ENCODE measurements at regions not wholly inside any gene's neighbourhood (a gene's known extent, or its start where the extent isn't known, plus 50 kb on each side); places are given as distances from the start of the nearest gene placed in this dataset.

GRCh38 chr9:20291201-20291600 lies 331.1 kb downstream of the MLLT3 start:
- no peak for DNase-seq (ENCODE audit: low read depth)

- no peak for DNase-seq (ENCODE audit: low read depth)
These were observed 332.0 kb downstream of the MLLT3 start for GRCh38 chr9:20290257-20290656.

GRCh38 chr9:20289423-20290010 lies 332.8 kb downstream of the MLLT3 start:
- DNase-seq (ENCODE audit: low read depth) = no peak

GRCh38 chr9:20286969-20287368 lies 335.3 kb downstream of the MLLT3 start:
- DNase-seq (ENCODE audit: low read depth) = no peak

- DNase-seq (ENCODE audit: low read depth) = no peak
These were observed 336.1 kb downstream of the MLLT3 start for GRCh38 chr9:20286154-20286700.

GRCh38 chr9:20284601-20285289 lies 337.6 kb downstream of the MLLT3 start:
- DNase-seq (ENCODE audit: low read depth) = no peak

GRCh38 chr9:20280330-20280729 lies 342.0 kb downstream of the MLLT3 start:
- no peak for DNase-seq (ENCODE audit: low read depth)

- no peak for DNase-seq (ENCODE audit: low read depth)
These were observed 345.5 kb downstream of the MLLT3 start for GRCh38 chr9:20276762-20277161.

- no peak for DNase-seq (ENCODE audit: low read depth)
These were observed 350.6 kb downstream of the MLLT3 start for GRCh38 chr9:20271723-20272122.

GRCh38 chr9:20271096-20271495 lies 351.2 kb downstream of the MLLT3 start:
- no peak for DNase-seq (ENCODE audit: low read depth)

GRCh38 chr9:20270161-20270560 lies 352.1 kb downstream of the MLLT3 start:
- DNase-seq (ENCODE audit: low read depth) = no peak

- DNase-seq (ENCODE audit: low read depth) = no peak
These were observed 352.7 kb downstream of the MLLT3 start for GRCh38 chr9:20269620-20270019.

- no peak for DNase-seq (ENCODE audit: low read depth)
These were observed 357.4 kb downstream of the MLLT3 start for GRCh38 chr9:20264896-20265295.

GRCh38 chr9:20262611-20263010 lies 359.7 kb downstream of the MLLT3 start:
- DNase-seq (ENCODE audit: low read depth) = no peak

GRCh38 chr9:20256284-20256948 lies 365.9 kb downstream of the MLLT3 start:
- DNase-seq (ENCODE audit: low read depth) = no peak

- DNase-seq (ENCODE audit: low read depth) = no peak
These were observed 367.2 kb downstream of the MLLT3 start for GRCh38 chr9:20255052-20255451.

GRCh38 chr9:20253635-20254034 lies 368.7 kb downstream of the MLLT3 start:
- DNase-seq (ENCODE audit: low read depth) = no peak

GRCh38 chr9:20252778-20253177 lies 369.5 kb downstream of the MLLT3 start:
- DNase-seq (ENCODE audit: low read depth) = no peak

- no peak for DNase-seq (ENCODE audit: low read depth)
These were observed 371.5 kb downstream of the MLLT3 start for GRCh38 chr9:20250791-20251190.

- no peak for DNase-seq (ENCODE audit: low read depth)
These were observed 378.0 kb downstream of the MLLT3 start for GRCh38 chr9:20244271-20244670.

- DNase-seq (ENCODE audit: low read depth) = no peak
These were observed 378.5 kb downstream of the MLLT3 start for GRCh38 chr9:20243841-20244240.

GRCh38 chr9:20242510-20243189 lies 379.6 kb downstream of the MLLT3 start:
- no peak for DNase-seq (ENCODE audit: low read depth)

- DNase-seq (ENCODE audit: low read depth) = no peak
These were observed 381.8 kb downstream of the MLLT3 start for GRCh38 chr9:20240498-20240897.
